Activated CD4-positive, alpha-beta T cell treated with anti-CD3 and anti-CD28 coated beads, Interleukin-2, amount 50 U/mL, for 16 hours (primary cell): ENCODE measurements at regions not wholly inside any gene's neighbourhood (a gene's known extent, or its start where the extent isn't known, plus 50 kb on each side); places are given as distances from the start of the nearest gene placed in this dataset.
"Not testable (repeated sequence)": the region's sequence is repeated elsewhere in the genome, so short reads cannot be mapped to it uniquely, and the experiment has no call there.

Source experiments
- DNase-seq: peaks from one replicate; pipeline ENCODE4 v3.0.0-alpha.2; 2020

GRCh38 chr9:88880199-88880598 is 111.1 kb upstream of the S1PR3 start:
- DNase-seq, result no peak

GRCh38 chr9:88884291-88884690 is 107.0 kb upstream of the S1PR3 start:
- DNase-seq, result not testable (repeated sequence)

- not testable (repeated sequence) for DNase-seq
These were observed 104.5 kb upstream of the S1PR3 start for GRCh38 chr9:88886762-88887161.

GRCh38 chr9:88889386-88889785 is 101.9 kb upstream of the S1PR3 start:
- DNase-seq, result no peak

GRCh38 chr9:88890546-88890945 is 100.7 kb upstream of the S1PR3 start:
- DNase-seq, result no peak

- DNase-seq, result no peak
These were observed 100.2 kb upstream of the S1PR3 start for GRCh38 chr9:88891040-88891439.

GRCh38 chr9:88892724-88893123 is 98.5 kb upstream of the S1PR3 start:
- no peak for DNase-seq

- no peak for DNase-seq
These were observed 94.2 kb upstream of the S1PR3 start for GRCh38 chr9:88897081-88897480.

- no peak for DNase-seq
These were observed 93.1 kb upstream of the S1PR3 start for GRCh38 chr9:88898039-88898720.

- DNase-seq, result no peak
These were observed 85.8 kb upstream of the S1PR3 start for GRCh38 chr9:88905506-88905905.

GRCh38 chr9:88915916-88916315 is 75.4 kb upstream of the S1PR3 start:
- DNase-seq, result no peak

GRCh38 chr9:88916894-88917293 is 74.4 kb upstream of the S1PR3 start:
- no peak for DNase-seq

- DNase-seq, result no peak
These were observed 73.9 kb upstream of the S1PR3 start for GRCh38 chr9:88917375-88917774.

- DNase-seq, result not testable (repeated sequence)
These were observed 72.7 kb upstream of the S1PR3 start for GRCh38 chr9:88918537-88918936.

GRCh38 chr9:88920645-88921044 is 70.6 kb upstream of the S1PR3 start:
- DNase-seq, result no peak

- DNase-seq, result peak; percentile 78
These were observed 69.2 kb upstream of the S1PR3 start for GRCh38 chr9:88922091-88922490.

GRCh38 chr9:88923092-88923491 is 68.2 kb upstream of the S1PR3 start:
- no peak for DNase-seq

GRCh38 chr9:88923653-88924288 is 67.5 kb upstream of the S1PR3 start:
- peak; percentile 75 for DNase-seq

- DNase-seq, result no peak
These were observed 65.8 kb upstream of the S1PR3 start for GRCh38 chr9:88925481-88925880.

- no peak for DNase-seq
These were observed 64.3 kb upstream of the S1PR3 start for GRCh38 chr9:88926781-88927505.

GRCh38 chr9:88927510-88927909 is 63.8 kb upstream of the S1PR3 start:
- DNase-seq, result no peak

- DNase-seq, result no peak
These were observed 60.6 kb upstream of the S1PR3 start for GRCh38 chr9:88930716-88931115.

- no peak for DNase-seq
These were observed 58.5 kb upstream of the S1PR3 start for GRCh38 chr9:88932766-88933165.
